ENCODE measurements at regions not wholly inside any gene's neighbourhood (a gene's known extent, or its start where the extent isn't known, plus 50 kb on each side); places are given as distances from the start of the nearest gene placed in this dataset.
"Not testable (repeated sequence)": the region's sequence is repeated elsewhere in the genome, so short reads cannot be mapped to it uniquely, and the experiment has no call there.

GRCh38 chr18:29840089-29840488 is 1202.5 kb downstream of the DSC3 start:
- Mint-ChIP-seq H3K27ac (ENCODE audit: unreplicated experiment) (no peak overlapping the region), H3K4me3 (ENCODE audit: unreplicated experiment) (no peak overlapping the region), H3K9me3 (ENCODE audit: unreplicated experiment) (no peaks in the 10 kb centered on the region), H3K4me1 (ENCODE audit: low read depth, unreplicated experiment) (no peaks in the 10 kb centered on the region), H3K27me3 (ENCODE audit: insufficient read depth, unreplicated experiment) (no peaks in the 10 kb centered on the region), H3K36me3 (ENCODE audit: insufficient read depth, unreplicated experiment) (no peaks in the 10 kb centered on the region)
- no peak for DNase-seq
- TF ChIP-seq CTCF (IDR thresholded peaks at IDR 0.05; ENCODE audit: insufficient read depth in 1 of 2, low read depth in 1 of 2, low read length in 1 of 2, severe bottlenecking in 1 of 2, unreplicated experiment in 1 of 2) = no peak
- POLR2A ChIA-PET = no interaction called here
- intact Hi-C loops (cut with micrococcal nuclease; ENCODE audit: unreplicated experiment) = no loop called here
- H3K36me3 ChIP-seq (ENCODE audit: control insufficient read depth, insufficient read depth, low read length) = no peaks in the 10 kb centered on the region
- no peak overlapping the region for H3K4me3 ChIP-seq (ENCODE audit: low read depth, low read length)
- CTCF ChIA-PET = no interaction called here
- H3K27me3 ChIP-seq (replicated peaks; ENCODE audit: control insufficient read depth, insufficient read depth, low read length) = no peaks in the 10 kb centered on the region
- no peaks in the 10 kb centered on the region for H3K4me1 ChIP-seq
- H3K9me3 ChIP-seq = no peaks in the 10 kb centered on the region
- BruUV-seq (replicated peaks) = no TSS peak

GRCh38 chr18:29838961-29839360 is 1203.6 kb downstream of the DSC3 start:
- H3K4me3 ChIP-seq (ENCODE audit: low read depth, low read length); CTCF ChIA-PET; DNase-seq; H3K27ac Mint-ChIP-seq (ENCODE audit: unreplicated experiment); H3K4me1 ChIP-seq; H3K27me3 ChIP-seq (replicated peaks; ENCODE audit: control insufficient read depth, insufficient read depth, low read length); H3K36me3 ChIP-seq (ENCODE audit: control insufficient read depth, insufficient read depth, low read length); H3K4me1 Mint-ChIP-seq (ENCODE audit: low read depth, unreplicated experiment); POLR2A ChIA-PET; H3K9me3 ChIP-seq; H3K9me3 Mint-ChIP-seq (ENCODE audit: unreplicated experiment); BruUV-seq (replicated peaks); H3K36me3 Mint-ChIP-seq (ENCODE audit: insufficient read depth, unreplicated experiment); H3K4me3 Mint-ChIP-seq (ENCODE audit: unreplicated experiment); intact Hi-C loops (cut with micrococcal nuclease; ENCODE audit: unreplicated experiment); H3K27me3 Mint-ChIP-seq (ENCODE audit: insufficient read depth, unreplicated experiment): not testable (repeated sequence)

GRCh38 chr18:29838556-29838955 is 1204.0 kb downstream of the DSC3 start:
- no peaks in the 10 kb centered on the region for H3K4me1 ChIP-seq
- Mint-ChIP-seq H3K4me1 (ENCODE audit: low read depth, unreplicated experiment) (no peaks in the 10 kb centered on the region), H3K4me3 (ENCODE audit: unreplicated experiment) (no peak overlapping the region), H3K27ac (ENCODE audit: unreplicated experiment) (no peak overlapping the region), H3K36me3 (ENCODE audit: insufficient read depth, unreplicated experiment) (no peaks in the 10 kb centered on the region), H3K27me3 (ENCODE audit: insufficient read depth, unreplicated experiment) (no peaks in the 10 kb centered on the region), H3K9me3 (ENCODE audit: unreplicated experiment) (no peaks in the 10 kb centered on the region)
- H3K9me3 ChIP-seq = no peaks in the 10 kb centered on the region
- peak; percentile 3 to 30 for DNase-seq
- no TSS peak for BruUV-seq (replicated peaks)
- no peaks in the 10 kb centered on the region for H3K27me3 ChIP-seq (replicated peaks; ENCODE audit: control insufficient read depth, insufficient read depth, low read length)
- H3K4me3 ChIP-seq (ENCODE audit: low read depth, low read length) = no peak overlapping the region
- ChIA-PET POLR2A (no interaction called here), CTCF (no interaction called here)
- intact Hi-C loops (cut with micrococcal nuclease; ENCODE audit: unreplicated experiment) = no loop called here
- H3K36me3 ChIP-seq (ENCODE audit: control insufficient read depth, insufficient read depth, low read length) = no peaks in the 10 kb centered on the region
- TF ChIP-seq CTCF (IDR thresholded peaks at IDR 0.05; ENCODE audit: insufficient read depth in 1 of 2, low read depth in 1 of 2, low read length in 1 of 2, severe bottlenecking in 1 of 2, unreplicated experiment in 1 of 2) = no peak

- Mint-ChIP-seq H3K36me3 (ENCODE audit: insufficient read depth, unreplicated experiment) (no peaks in the 10 kb centered on the region), H3K9me3 (ENCODE audit: unreplicated experiment) (no peaks in the 10 kb centered on the region), H3K4me1 (ENCODE audit: low read depth, unreplicated experiment) (no peaks in the 10 kb centered on the region), H3K27me3 (ENCODE audit: insufficient read depth, unreplicated experiment) (no peaks in the 10 kb centered on the region), H3K27ac (ENCODE audit: unreplicated experiment) (no peak overlapping the region), H3K4me3 (ENCODE audit: unreplicated experiment) (no peak overlapping the region)
- ChIA-PET POLR2A (no interaction called here), CTCF (no interaction called here)
- BruUV-seq (replicated peaks) = no TSS peak
- Histone ChIP-seq H3K4me3 (ENCODE audit: low read depth, low read length) (no peak overlapping the region), H3K4me1 (no peaks in the 10 kb centered on the region), H3K36me3 (ENCODE audit: control insufficient read depth, insufficient read depth, low read length) (no peaks in the 10 kb centered on the region), H3K27me3 (replicated peaks; ENCODE audit: control insufficient read depth, insufficient read depth, low read length) (no peaks in the 10 kb centered on the region), H3K9me3 (no peaks in the 10 kb centered on the region)
- intact Hi-C loops (cut with micrococcal nuclease; ENCODE audit: unreplicated experiment) = no loop called here
- DNase-seq = no peak
- TF ChIP-seq CTCF (IDR thresholded peaks at IDR 0.05; ENCODE audit: insufficient read depth in 1 of 2, low read depth in 1 of 2, low read length in 1 of 2, severe bottlenecking in 1 of 2, unreplicated experiment in 1 of 2) = no peak
These were observed 1218.9 kb downstream of the DSC3 start for GRCh38 chr18:29823671-29824070.
